HUDEP-2 (cell line): ENCODE measurements at regions not wholly inside any gene's neighbourhood (a gene's known extent, or its start where the extent isn't known, plus 50 kb on each side); places are given as distances from the start of the nearest gene placed in this dataset.

Experiments used
- DNase-seq, 76 experiments: peaks; one replicate each; lab custom pipeline; 2025; ENCODE audit not compliant: unreplicated experiment in 76 of 76; lab: John Stamatoyannopoulos, UW

DNA sequence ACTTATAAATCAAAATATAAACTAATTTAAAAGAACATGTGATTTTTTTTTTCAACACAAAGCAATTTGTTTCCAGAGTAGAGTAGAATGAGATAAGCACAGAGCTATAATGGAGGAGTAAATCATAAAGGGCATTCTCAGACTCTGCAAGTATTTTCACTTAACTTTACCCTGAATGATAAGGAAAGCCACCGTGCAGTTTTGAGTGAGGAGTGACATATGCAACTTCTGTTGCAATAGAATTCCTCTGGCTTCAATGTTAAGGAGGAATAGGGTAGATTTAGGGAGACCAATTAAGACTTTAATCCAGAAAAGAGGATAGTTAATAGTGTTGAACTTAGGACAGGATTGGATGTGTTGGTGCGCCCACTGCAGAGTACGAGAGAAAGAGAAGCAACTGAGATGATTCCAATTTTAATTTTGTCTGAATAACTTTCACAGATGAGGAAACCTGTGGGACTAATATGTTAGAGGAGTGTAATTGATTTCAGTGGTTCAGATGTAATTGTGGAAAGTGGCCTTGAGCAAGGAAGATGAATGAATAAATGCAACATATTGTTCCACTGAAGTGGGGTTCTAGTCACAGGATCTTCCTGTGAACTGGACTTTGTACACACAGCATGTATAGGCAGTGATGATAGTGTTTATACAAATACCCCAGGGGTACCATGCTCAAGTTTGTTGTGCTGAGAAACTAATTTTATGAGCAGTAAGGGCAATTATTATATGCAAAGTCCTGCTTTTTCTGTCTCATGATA, 255.5 kb upstream of the ANO3 start:
- no peak for DNase-seq

DNA sequence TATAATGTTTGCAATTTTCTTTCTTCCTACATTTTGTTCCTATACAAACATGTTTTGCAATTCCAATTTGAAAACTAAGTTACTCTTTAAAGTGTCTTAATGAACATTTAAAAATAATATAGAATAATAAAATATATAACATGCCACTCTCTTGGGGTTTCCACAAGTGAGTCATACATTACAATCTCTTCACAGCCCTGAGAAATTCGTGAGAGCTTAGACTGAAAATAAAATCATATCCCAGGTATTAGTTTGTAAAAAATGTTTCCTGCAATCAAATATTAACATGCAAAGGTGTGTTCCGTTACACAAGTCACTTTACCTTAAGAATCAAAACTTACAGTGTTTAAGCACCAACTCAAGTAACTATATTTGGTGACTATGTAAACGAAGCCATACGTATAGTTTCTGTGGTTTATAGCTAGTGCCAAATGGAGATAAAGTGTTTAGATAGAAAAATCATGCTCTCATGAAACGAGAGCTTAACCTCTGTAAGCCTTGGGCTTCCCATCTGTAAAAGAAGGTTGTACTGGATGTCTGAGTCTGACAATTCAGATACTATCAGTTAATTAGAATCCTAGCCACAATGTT, 253.6 kb upstream of the ANO3 start:
- no peak for DNase-seq

DNA sequence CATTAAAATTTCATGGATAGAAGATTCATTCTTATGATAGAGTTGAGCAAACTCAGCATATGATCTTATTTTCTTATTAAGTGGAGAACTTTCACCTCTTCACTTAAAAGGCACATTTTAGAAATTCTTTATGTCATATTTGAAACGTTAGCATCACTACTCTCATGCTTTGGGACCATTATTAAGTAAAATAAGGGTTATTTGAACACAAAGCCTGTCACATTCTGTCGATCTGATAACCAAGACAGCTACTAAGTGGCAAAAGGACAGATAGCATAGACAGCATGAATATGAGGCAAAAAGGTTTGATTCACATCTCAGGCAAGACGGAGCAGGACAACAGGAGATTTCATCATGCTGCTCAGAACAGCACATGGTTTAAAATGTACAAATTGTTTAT, 247.6 kb upstream of the ANO3 start:
- DNase-seq: no peak

DNA sequence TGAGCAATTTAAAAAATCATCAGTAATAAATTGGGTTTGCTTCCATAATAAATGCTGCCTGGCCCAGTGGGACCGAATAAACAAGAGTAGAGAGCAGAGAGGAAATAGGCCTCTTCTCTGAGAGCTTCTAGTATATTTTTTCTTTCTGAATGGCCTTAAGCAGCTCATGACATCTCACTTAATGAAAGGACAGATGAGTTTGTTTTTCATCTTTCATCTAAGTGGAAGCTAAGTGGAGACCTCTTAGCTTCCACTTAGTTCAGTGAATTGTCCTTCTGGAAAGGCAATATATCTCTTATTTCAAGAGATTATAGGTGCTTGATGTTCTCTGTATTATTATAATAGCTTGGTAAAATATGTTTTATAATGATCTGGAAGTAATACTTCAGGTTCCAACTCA, 245.9 kb upstream of the ANO3 start:
- DNase-seq: no peak

DNA sequence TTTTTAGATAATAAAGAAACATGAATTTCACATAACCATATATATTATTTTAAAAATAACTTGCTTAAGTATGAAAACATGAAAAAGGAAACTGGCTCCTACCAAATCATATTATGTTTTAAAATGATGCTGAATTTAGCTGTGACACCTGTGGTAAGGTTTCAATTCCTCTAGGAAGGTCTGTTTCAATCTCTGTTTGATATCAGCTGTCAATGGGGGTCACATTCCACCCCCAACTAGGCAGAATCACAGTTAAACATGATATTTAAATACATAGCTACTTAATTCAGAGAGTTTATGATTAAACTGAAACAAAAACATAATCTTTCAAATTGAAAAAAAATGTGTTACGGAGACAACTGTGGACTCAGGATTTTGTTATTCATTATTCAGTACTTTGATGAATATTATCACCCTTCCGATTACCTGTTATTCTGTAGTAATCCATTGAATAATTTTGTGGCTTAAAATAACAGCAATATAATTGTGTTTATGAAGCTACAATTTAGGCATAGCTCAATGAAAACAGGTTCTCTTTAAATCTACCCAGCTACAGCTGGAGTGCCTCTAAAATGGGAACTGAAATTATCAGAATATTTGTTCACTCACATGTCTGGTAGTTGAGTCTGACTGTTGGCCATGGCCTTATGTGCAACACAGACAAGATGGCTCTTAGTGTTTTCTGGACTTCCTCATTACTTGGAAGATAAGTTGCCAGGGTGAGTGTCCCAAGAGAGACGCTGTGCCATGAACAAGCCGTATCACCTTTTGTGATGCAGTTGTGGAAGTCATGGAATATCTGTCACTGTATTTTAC, 244.6 kb upstream of the ANO3 start:
- DNase-seq: no peak

DNA sequence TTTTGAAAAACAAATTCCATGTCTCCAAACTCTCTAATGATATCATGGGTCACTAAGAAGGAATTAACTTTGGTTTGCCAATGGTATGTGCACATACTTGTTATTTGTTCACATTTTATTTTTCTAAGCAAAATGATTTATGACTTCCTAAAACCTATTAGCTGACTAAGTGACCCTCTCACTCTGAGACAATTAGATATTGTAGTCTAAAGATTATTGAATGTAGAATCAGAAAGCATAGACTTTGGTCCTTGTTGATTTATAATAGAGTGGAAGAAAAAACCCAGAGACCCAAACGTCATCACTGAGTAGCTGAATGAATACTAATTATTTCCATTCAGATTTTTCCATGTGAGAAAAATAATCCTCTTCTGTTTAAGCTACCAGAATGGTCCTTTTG, 243.5 kb upstream of the ANO3 start:
- DNase-seq: no peak

DNA sequence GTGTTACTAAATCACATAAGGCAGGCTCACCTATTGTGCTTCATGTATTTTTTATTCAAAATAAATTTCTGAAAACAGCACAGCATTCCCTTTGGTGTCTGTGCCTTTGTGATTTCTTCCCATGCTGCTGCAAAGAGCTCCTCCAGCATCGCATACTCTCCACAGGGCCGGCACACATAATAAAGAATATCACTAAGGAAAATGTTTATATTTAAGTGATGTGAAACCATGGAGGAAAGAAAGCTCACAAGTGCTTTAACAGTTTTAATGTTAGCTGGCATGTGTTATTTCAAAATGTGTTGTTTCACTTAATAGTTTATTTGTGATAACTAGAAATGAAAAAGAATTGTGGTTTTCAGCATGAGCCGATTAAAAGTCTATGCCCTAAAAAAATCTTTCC, 241.3 kb upstream of the ANO3 start:
- no peak for DNase-seq

DNA sequence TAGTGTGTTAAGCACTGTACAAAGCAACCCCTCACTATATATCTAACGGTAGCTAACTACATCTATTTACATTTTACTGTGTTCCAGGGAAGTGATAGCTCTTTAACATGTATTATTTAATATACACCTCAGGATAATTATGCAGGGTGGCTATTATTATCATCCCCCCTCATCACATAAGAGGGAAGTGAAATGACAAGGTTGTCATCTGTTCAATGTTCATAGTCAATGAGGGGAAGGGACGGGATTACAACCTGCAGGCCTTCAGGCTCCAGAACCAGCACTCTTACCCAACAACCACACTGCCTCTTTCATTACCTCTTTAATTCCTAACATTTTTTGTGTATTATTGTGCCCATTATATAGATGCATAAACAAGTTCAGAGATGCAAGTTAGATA, 238.7 kb upstream of the ANO3 start:
- DNase-seq: no peak

DNA sequence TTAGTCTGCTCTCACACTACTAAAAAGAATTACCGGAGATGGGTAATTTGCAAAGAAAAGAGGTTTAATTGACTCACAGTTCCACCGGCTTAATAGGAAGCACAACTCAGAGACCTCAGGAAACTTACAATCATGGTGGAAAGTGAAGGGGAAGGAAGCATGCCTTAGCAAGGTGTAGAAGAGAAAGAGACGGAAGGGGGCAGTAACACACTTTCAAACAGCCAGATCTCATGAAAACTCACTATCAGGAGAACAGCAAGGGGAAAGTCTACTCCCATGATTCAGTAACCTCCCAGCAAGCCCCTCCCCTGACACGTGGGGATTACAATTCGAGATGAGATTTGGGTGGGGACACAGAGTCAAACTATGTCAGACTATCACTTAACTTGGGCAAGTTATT, 236.6 kb upstream of the ANO3 start:
- no peak for DNase-seq

DNA sequence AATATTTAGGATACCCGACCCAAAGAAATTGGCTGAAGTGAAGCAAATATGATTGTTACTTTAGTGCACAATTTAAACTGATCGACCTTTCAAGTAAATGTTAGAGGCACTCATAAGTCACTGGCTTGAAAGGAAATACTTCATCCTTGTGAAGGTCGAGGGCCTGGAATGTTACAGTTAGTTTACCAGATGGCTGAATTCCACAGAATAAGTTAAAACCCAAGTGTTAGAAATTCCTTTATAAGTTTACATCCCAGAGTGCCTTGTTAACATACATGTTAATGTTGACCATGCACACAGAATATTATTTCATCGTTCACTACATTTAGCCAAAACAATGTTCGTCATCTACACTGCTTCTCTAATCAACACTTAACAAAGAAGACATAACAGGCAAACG, 235.5 kb upstream of the ANO3 start:
- DNase-seq: no peak

DNA sequence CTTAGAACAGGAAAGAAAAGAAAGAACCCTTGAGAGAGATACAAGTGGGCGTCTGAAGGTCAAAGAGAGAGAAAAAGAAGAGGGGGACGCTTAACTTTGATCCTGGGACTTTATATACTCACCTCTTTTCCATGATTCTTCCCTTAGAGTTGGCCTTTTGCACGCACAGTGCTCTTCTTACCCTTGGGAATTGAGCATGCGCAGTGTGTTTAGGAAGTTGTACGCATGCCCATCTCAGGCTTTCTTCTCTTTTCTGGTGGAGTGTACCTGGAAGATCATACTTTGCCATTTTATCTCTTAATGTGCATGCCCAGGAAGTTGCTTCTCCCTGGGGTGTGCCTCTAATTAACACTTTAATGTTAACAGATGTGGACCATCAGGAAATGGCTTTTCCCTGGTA, 229.6 kb upstream of the ANO3 start:
- no peak for DNase-seq

DNA sequence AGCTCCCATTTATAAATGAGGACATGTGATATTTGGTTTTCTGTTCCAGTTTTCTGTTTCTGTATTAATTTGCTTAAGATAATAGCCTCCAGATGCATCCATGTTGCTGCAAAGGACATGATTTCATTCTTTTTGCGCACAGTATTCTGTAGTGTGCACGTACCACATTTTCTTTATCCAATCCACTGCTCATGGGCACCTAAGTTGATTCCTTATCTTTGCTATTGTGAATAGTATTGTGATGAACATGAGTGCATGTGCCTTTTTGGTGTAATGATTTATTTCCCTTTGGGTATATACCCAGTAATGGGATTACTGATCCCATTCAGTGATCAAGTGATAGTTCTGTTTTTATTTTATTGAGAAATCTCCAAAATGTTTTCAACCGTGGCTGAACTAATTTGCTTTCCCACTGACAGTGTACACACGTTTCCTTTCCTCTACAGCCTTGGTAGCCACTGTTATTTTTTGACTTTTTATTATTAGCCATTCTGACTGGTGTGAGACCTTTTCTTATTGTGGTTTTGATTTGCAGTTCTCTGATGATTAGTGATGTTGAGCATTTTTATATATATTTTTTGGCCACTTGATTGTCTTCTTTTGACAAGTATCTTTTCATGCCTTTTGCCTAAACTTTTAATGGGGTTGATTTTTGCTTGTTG, 226.0 kb upstream of the ANO3 start:
- DNase-seq: no peak

DNA sequence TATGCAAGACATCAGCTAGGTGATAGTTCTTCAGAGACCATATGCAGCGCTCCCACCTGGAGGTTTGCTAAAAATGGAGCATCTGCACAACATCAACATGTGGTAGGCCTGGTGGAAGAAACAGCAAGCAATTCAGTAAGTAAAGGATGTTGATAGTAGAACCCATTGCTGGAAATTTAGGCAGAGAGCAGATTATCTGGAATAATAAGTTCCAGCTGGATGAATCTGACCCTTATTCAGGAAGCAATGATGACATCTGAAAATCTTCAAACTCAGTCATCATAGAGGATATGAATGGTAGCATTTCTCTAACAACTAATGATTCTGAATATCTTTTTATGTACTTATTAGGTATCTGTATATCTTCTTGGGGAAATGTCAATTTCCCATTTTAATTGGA, 225.2 kb upstream of the ANO3 start:
- no peak for DNase-seq

DNA sequence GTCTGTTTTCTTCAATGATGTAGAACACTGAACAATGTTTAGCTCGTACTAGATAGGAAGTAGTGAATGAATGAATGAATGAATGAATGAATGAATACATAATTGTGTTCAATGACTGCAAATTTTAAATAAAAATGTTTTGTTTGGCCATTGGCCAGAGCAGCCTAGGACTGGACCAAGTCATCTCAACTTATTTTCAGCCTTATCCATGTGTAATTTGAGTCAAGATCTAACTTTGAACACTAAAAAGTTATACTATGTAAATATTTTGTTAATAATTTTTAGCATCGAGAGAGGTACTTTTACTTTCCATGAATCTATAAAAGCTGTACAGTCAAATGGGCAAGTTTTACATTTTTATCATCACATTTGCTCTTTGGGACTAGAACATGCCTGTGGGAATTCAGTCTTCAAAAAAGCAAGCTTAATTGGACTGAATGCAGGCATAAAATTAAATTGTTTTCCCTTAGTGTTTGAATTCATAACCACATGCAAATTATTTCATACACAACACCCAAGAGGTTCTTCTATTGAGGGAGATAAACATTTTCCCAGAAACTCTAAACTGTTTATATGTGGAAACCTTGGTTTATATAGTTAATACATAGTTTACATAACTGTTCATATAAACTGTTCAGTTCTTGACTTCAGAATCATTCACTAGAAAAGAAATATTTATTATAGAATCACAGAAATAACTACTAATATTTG, 222.1 kb upstream of the ANO3 start:
- no peak for DNase-seq

DNA sequence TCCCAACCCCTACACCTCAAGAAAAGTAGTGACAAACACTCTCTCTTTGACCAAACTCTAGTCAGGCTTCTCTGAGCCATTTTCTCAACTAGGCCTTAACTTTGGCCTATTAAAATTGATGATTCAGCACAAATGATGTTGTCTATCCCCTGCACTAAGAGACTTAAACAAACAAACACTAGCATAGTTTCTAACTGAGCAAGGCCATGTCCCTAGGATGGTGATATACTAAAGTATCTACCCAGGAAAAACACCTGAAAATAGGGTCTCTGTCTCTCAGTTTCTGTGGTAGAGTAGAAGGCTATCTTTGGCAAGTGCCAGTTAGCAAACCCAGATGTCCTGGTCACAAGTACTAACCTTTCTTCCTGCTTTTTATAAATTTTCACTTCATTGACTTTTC, 219.7 kb upstream of the ANO3 start:
- no peak for DNase-seq

DNA sequence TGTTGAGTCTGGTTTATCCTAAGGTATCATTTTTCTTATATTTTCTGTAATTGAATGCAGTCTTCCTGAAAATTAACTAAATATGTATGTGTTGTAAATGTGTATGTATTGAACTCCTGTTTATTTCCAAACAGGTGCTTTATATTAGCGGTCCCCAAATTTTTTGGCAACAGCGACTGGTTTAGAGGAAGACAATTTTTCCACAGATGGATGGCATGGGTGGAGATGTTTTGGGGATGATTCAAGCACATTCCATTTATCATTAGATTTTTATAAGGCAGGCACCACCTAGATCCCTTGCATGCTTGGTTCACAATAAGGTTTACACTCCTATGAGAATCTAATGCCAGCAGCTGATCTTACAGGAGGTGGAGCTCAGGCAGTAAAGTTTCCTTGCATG, 210.5 kb upstream of the ANO3 start:
- no peak for DNase-seq

DNA sequence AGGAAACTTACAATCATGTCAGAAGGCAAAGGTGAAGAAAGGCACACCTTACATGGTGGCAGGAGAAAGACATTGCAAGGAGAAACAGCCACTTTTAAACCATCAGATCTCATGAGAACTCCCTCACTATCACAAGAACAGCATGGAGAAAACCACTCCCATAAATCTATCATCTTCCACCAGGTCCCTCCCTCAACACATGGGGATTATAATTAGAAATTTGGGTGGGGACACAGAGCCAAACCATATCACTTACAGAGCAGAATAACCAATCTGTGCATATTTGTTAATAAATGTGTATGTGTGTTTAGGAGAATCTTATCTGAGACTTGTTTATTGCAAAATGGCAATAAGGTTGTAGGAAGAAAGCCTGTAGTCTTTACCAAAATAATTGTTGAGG, 205.2 kb upstream of the ANO3 start:
- no peak for DNase-seq

DNA sequence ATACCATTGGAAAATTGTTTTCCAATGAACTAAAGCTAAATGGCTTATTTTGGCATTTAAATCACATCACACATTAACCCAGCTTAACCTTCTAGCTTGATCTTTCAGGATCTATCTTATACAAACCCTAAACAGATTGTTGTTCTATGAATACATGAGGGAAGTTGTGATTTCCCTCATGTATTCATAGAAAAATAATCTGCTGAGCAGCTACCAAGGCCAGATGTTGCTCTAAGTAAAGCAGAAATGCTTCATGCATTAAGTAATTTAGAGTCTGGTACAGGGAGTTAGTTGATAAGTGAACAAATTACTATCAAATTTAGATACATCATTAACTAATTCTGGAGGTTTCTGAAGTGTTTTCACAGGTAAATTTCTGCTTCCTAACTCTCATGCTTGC, 204.6 kb upstream of the ANO3 start:
- DNase-seq: no peak

DNA sequence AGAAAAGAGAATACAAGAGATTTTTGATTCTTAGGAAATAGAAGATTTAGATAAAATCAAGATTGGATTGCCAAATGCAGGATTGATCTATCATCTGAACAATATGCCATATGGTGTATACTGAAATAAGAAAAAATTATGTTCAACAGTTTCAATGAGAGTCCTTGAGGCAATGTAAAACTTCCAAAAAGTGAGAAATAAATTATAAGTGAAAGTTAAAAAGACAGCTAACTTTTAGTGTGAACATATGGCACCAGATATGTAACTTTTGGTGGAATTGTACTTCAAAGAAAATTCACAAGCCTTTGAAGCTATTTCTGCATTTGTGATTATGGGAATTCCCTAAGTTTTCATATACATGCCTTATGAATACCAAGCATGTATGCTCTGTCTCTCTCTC, 200.5 kb upstream of the ANO3 start:
- no peak for DNase-seq

DNA sequence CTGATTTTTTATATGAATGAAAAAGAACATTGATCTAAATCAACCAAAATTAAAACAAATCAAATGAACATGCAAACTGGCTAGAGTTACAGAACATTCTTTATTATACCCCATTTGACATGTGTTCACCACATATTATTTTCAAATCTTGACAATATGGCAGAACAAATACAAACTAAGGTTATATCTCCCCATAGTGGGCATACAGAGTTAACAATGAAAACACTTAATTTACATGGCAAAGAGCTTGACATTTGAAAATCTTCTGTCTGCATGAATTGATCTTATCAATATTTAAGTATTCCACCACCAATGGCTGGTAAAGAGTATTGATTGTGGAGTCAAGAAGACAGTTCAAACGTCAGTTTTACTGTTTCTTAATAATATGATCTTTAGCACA, 197.9 kb upstream of the ANO3 start:
- no peak for DNase-seq
